Stimulated activated CD4-positive, alpha-beta T cell treated with anti-CD3 and anti-CD28 coated beads, Interleukin-1b, Interleukin-23, amount 100 ng/mL, for 48 hours (primary cell): ENCODE measurements at regions not wholly inside any gene's neighbourhood (a gene's known extent, or its start where the extent isn't known, plus 50 kb on each side); places are given as distances from the start of the nearest gene placed in this dataset.

Experiments used
- DNase-seq: peaks from one replicate; pipeline ENCODE4 v3.0.0-alpha.2; 2020

GRCh38 chr6:44771647-44772415, 384.3 kb downstream of the CDC5L start:
- no peak for DNase-seq

GRCh38 chr6:44772838-44773237, 385.3 kb downstream of the CDC5L start:
- DNase-seq: no peak

GRCh38 chr6:44775121-44775520, 387.6 kb downstream of the CDC5L start:
- DNase-seq: no peak

- DNase-seq: no peak
Measured at GRCh38 chr6:44776344-44776743, 388.8 kb downstream of the CDC5L start.

- no peak for DNase-seq
Measured at GRCh38 chr6:44778513-44778912, 391.0 kb downstream of the CDC5L start.
